Adrenal gland (tissue), 5 donors: ENCODE measurements at regions not wholly inside any gene's neighbourhood (a gene's known extent, or its start where the extent isn't known, plus 50 kb on each side); places are given as distances from the start of the nearest gene placed in this dataset.

Source experiments
- POLR2A ChIP-seq, 2 donors: fragments of 450-650 bp; IDR thresholded peaks; one replicate each; pipeline ENCODE4 v1.6.1; 2017; ENCODE audit warnings: antibody characterized with exemption in 2 of 2, mild to moderate bottlenecking in 2 of 2, moderate library complexity in 1 of 2
- TF ChIP-seq, protein P1 (sequence below), 6 experiments: fragments of 450-650 bp in 4 of 6; fragments of 200-600 bp in 2 of 6; sonication (generic) in 1 of 6; IDR thresholded peaks; 1 replicate in 5 of 6; 2 replicates in 1 of 6; pipeline versions ENCODE4 v1.5.1 to v1.8.0; 2016 to 2021; ENCODE audit warnings: antibody characterized with exemption in 6 of 6, mild to moderate bottlenecking in 2 of 6, moderate library complexity in 1 of 6
- donor health status: DM: no; HTN: no; CAD: no.

DNA sequence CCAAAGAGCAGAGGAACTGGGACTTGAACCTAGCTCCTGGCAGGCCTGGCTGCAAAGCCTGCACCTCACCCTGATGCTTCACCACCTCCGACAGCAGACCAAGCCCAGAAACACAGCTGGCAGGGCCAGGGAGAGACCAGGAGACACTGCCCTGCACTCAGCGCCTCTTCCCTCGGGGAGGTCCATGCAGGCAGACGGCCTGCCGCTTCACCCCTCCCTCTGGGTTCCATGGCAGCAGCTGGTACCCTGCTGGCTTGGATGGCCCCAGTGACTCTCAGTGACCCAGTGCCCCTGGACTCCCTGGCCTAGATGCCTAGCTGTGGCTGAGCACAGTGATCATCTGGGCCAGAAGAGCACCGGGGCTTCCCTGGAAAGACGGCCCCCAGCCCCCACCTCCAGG lies 65.3 kb upstream of the TARDBP start:
- no peak for TF ChIP-seq POLR2A (IDR thresholded peaks at IDR 0.05)
- TF ChIP-seq, protein P1, sequence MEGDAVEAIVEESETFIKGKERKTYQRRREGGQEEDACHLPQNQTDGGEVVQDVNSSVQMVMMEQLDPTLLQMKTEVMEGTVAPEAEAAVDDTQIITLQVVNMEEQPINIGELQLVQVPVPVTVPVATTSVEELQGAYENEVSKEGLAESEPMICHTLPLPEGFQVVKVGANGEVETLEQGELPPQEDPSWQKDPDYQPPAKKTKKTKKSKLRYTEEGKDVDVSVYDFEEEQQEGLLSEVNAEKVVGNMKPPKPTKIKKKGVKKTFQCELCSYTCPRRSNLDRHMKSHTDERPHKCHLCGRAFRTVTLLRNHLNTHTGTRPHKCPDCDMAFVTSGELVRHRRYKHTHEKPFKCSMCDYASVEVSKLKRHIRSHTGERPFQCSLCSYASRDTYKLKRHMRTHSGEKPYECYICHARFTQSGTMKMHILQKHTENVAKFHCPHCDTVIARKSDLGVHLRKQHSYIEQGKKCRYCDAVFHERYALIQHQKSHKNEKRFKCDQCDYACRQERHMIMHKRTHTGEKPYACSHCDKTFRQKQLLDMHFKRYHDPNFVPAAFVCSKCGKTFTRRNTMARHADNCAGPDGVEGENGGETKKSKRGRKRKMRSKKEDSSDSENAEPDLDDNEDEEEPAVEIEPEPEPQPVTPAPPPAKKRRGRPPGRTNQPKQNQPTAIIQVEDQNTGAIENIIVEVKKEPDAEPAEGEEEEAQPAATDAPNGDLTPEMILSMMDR (IDR thresholded peaks at IDR 0.05): no peak
